ENCODE measurements at regions not wholly inside any gene's neighbourhood (a gene's known extent, or its start where the extent isn't known, plus 50 kb on each side); places are given as distances from the start of the nearest gene placed in this dataset.

DNA sequence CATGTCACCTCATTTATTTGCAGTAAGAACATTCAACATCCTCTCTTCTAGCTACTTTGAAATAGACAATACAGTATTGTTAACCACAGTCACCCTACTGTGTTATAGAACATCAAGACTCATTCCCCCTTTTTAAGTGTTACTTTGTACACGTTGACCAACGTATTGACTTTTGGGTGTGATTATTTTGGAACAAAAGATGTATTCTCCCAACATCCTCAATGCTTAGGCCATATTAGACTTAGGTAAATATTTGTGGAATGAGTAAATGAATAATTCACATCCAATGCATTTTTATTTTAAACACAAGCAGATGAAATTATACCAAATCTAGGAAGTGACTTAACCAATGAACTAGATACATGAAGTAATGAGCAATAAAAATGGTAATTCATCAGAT lies 296.6 kb downstream of the CHRM3 start:
- Histone ChIP-seq H3K4me1 (ENCODE audit: low read length) (no peaks in the 10 kb centered on the region), H3K4me3 (ENCODE audit: low read length) (no peak overlapping the region), H3K4me2 (ENCODE audit: low read length) (no peak overlapping the region), H3K27me3 (ENCODE audit: low read depth, low read length) (no peaks in the 10 kb centered on the region), H2AFZ (ENCODE audit: low read depth, low read length) (no peak overlapping the region), H3K36me3 (replicated peaks; ENCODE audit: low read depth, low read length) (no peaks in the 10 kb centered on the region), H4K20me1 (ENCODE audit: insufficient read depth, low read length) (no peaks in the 10 kb centered on the region), H3K27ac (ENCODE audit: low read length) (no peak overlapping the region), H3K79me2 (ENCODE audit: low read length) (no peaks in the 10 kb centered on the region), H3K9ac (ENCODE audit: low read length) (no peak overlapping the region), H3K9me3 (ENCODE audit: insufficient read depth, low read length) (no peaks in the 10 kb centered on the region)
- TF ChIP-seq, protein P1, sequence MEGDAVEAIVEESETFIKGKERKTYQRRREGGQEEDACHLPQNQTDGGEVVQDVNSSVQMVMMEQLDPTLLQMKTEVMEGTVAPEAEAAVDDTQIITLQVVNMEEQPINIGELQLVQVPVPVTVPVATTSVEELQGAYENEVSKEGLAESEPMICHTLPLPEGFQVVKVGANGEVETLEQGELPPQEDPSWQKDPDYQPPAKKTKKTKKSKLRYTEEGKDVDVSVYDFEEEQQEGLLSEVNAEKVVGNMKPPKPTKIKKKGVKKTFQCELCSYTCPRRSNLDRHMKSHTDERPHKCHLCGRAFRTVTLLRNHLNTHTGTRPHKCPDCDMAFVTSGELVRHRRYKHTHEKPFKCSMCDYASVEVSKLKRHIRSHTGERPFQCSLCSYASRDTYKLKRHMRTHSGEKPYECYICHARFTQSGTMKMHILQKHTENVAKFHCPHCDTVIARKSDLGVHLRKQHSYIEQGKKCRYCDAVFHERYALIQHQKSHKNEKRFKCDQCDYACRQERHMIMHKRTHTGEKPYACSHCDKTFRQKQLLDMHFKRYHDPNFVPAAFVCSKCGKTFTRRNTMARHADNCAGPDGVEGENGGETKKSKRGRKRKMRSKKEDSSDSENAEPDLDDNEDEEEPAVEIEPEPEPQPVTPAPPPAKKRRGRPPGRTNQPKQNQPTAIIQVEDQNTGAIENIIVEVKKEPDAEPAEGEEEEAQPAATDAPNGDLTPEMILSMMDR (IDR thresholded peaks at IDR 0.05; ENCODE audit: low read depth, low read length): no peak
- TF ChIP-seq EZH2phosphoT487 (IDR thresholded peaks at IDR 0.05; ENCODE audit: low read depth): no peak

DNA sequence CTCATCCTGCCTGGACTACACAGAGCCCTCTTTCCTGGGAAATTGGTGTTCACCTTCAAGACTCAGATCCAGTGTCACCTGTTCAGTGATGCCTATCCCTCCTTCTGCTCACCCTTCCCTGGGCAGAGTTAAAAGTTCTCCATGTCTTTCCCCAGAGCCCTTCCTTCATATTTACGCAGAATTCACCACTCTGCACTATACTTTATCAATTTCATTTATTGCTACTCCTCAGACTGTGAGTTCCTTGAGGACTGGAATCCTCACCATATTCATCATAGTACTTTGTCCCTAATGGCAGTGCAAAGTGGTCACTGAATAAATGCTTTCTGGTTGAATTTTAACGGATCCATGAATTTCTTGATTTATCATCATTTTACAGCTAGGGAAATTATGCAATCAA lies 300.0 kb downstream of the CHRM3 start:
- Histone ChIP-seq H3K9ac (ENCODE audit: low read length) (no peak overlapping the region), H3K27ac (ENCODE audit: low read length) (no peak overlapping the region), H4K20me1 (ENCODE audit: insufficient read depth, low read length) (no peaks in the 10 kb centered on the region), H3K4me3 (ENCODE audit: low read length) (no peak overlapping the region), H3K27me3 (ENCODE audit: low read depth, low read length) (no peaks in the 10 kb centered on the region), H3K4me2 (ENCODE audit: low read length) (no peak overlapping the region), H3K4me1 (ENCODE audit: low read length) (no peaks in the 10 kb centered on the region), H2AFZ (ENCODE audit: low read depth, low read length) (no peak overlapping the region), H3K36me3 (replicated peaks; ENCODE audit: low read depth, low read length) (no peaks in the 10 kb centered on the region), H3K9me3 (ENCODE audit: insufficient read depth, low read length) (no peaks in the 10 kb centered on the region), H3K79me2 (ENCODE audit: low read length) (no peaks in the 10 kb centered on the region)
- TF ChIP-seq, protein P1 (IDR thresholded peaks at IDR 0.05; ENCODE audit: low read depth, low read length): no peak
- TF ChIP-seq EZH2phosphoT487 (IDR thresholded peaks at IDR 0.05; ENCODE audit: low read depth): no peak

DNA sequence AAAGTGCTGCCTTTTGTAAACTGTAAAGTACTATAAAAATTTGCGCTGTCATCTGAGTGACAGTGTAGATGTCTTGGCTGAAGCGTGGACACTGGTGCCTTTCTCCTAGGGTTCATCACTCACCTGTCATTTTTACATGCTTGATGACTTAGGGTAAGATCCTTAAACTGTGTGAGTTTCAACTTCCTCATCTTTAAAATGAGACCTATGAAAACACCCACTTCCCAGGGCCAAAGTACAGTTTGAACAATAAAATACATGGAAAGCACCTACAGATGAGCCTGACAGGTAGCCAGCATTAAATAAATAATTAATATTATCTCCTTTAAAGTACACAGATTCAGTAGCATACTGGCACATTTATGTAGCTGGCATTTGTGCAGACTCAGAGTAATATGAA lies 309.9 kb downstream of the CHRM3 start:
- Histone ChIP-seq H3K9me3 (ENCODE audit: insufficient read depth, low read length) (no peaks in the 10 kb centered on the region), H3K4me1 (ENCODE audit: low read length) (no peaks in the 10 kb centered on the region), H3K4me3 (ENCODE audit: low read length) (no peak overlapping the region), H2AFZ (ENCODE audit: low read depth, low read length) (no peak overlapping the region), H3K36me3 (replicated peaks; ENCODE audit: low read depth, low read length) (no peaks in the 10 kb centered on the region), H3K4me2 (ENCODE audit: low read length) (no peak overlapping the region), H3K79me2 (ENCODE audit: low read length) (no peaks in the 10 kb centered on the region), H4K20me1 (ENCODE audit: insufficient read depth, low read length) (no peaks in the 10 kb centered on the region), H3K27ac (ENCODE audit: low read length) (no peak overlapping the region), H3K9ac (ENCODE audit: low read length) (no peak overlapping the region), H3K27me3 (ENCODE audit: low read depth, low read length) (no peaks in the 10 kb centered on the region)
- TF ChIP-seq, protein P1 (IDR thresholded peaks at IDR 0.05; ENCODE audit: low read depth, low read length): no peak
- TF ChIP-seq EZH2phosphoT487 (IDR thresholded peaks at IDR 0.05; ENCODE audit: low read depth): no peak

DNA sequence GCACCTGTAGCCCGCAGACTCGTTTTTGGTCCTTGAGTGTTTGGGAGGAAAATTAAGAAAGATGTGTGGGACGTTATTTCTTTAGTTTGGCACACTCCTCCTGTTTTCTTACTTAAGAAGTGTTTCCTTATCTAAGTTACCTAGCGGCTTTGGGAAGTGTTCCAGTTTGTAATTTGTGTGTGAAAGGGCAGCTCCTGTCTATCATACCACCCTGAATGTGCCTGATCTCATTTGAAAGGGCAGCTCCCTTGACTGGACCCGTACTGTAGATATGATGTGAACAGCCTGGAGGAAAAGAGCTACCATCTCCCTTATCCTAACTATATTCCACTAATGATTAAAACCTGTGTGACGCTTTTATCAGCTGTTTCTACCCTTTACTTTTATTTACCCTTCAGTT lies 314.3 kb downstream of the CHRM3 start:
- Histone ChIP-seq H2AFZ (ENCODE audit: low read depth, low read length) (no peak overlapping the region), H3K27me3 (ENCODE audit: low read depth, low read length) (no peaks in the 10 kb centered on the region), H3K4me1 (ENCODE audit: low read length) (no peaks in the 10 kb centered on the region)

More for the DNA sequence above, 314.3 kb downstream of the CHRM3 start:
- no peaks in the 10 kb centered on the region for H3K79me2 ChIP-seq (ENCODE audit: low read length)
- no peaks in the 10 kb centered on the region for H3K9me3 ChIP-seq (ENCODE audit: insufficient read depth, low read length)
- H3K27ac ChIP-seq (ENCODE audit: low read length): no peak overlapping the region
- H3K36me3 ChIP-seq (replicated peaks; ENCODE audit: low read depth, low read length): no peaks in the 10 kb centered on the region
- H3K9ac ChIP-seq (ENCODE audit: low read length): no peak overlapping the region
- H4K20me1 ChIP-seq (ENCODE audit: insufficient read depth, low read length): no peaks in the 10 kb centered on the region
- TF ChIP-seq, protein P1 (IDR thresholded peaks at IDR 0.05; ENCODE audit: low read depth, low read length): no peak
- TF ChIP-seq EZH2phosphoT487 (IDR thresholded peaks at IDR 0.05; ENCODE audit: low read depth): no peak
- no peak overlapping the region for H3K4me2 ChIP-seq (ENCODE audit: low read length)
- H3K4me3 ChIP-seq (ENCODE audit: low read length): no peak overlapping the region
